ENCODE measurements at regions not wholly inside any gene's neighbourhood (a gene's known extent, or its start where the extent isn't known, plus 50 kb on each side); places are given as distances from the start of the nearest gene placed in this dataset.

GRCh38 chr10:61181832-61182231 is 237.8 kb upstream of the RHOBTB1 start:
- Histone ChIP-seq H3K4me2 (replicated peaks; ENCODE audit: extremely low read depth, low read length, poor library complexity, severe bottlenecking) (no peak overlapping the region), H3K27me3 (ENCODE audit: control insufficient read depth in 2 of 2, insufficient read depth in 2 of 2, low read length in 2 of 2) (no peaks in the 10 kb centered on the region), H4K20me1 (ENCODE audit: insufficient read depth, low read length) (no peaks in the 10 kb centered on the region), H3K4me1 (ENCODE audit: control insufficient read depth in 1 of 2, insufficient read depth in 2 of 2, low read length in 2 of 2) (no peaks in the 10 kb centered on the region), H3K4me3 (replicated peaks in 1 of 3; ENCODE audit: low read depth in 2 of 3, low read length in 3 of 3) (no peak overlapping the region), H3K9me3 (replicated peaks in 1 of 2; ENCODE audit: control insufficient read depth in 1 of 2, insufficient read depth in 1 of 2, low read length in 2 of 2) (no peaks in the 10 kb centered on the region), H3K9ac (ENCODE audit: insufficient read depth, low read length, poor library complexity, severe bottlenecking) (no peak overlapping the region), H3K27ac (ENCODE audit: low read depth in 1 of 2, low read length in 2 of 2) (no peak overlapping the region), H3K79me2 (ENCODE audit: insufficient read depth, low read length) (no peaks in the 10 kb centered on the region), H2AFZ (ENCODE audit: insufficient read depth, low read depth, low read length, poor library complexity, severe bottlenecking) (no peak overlapping the region), H3K36me3 (replicated peaks in 1 of 2; ENCODE audit: control insufficient read depth in 1 of 2, insufficient read depth in 2 of 2, low read length in 2 of 2) (no peaks in the 10 kb centered on the region)
- peaks cover 0 to 6% (median 0%) of the 10 kb centered on the region in 7 donors for H3K9me3 Mint-ChIP-seq
- no CpG with 5 or more reads among the region's 3 CpGs for WGBS (ENCODE audit: insufficient coverage)
- H3K4me3 Mint-ChIP-seq: no peak overlapping the region
- H3K27me3 Mint-ChIP-seq (ENCODE audit: low read depth in 3 of 3): peaks cover 0 to 2% (median 0%) of the 10 kb centered on the region in 3 donors
- no peaks in the 10 kb centered on the region for H3K4me1 Mint-ChIP-seq
- TF ChIP-seq CTCF (IDR thresholded peaks at IDR 0.05): no peak
- no peaks in the 10 kb centered on the region for H3K36me3 Mint-ChIP-seq
- intact Hi-C loops (cut with micrococcal nuclease): no loop called here
- H3K27ac Mint-ChIP-seq: no peak overlapping the region
- no peak for DNase-seq

GRCh38 chr10:61179771-61180170 is 235.8 kb upstream of the RHOBTB1 start:
- DNase-seq: no peak
- Histone ChIP-seq H3K36me3 (replicated peaks in 1 of 2; ENCODE audit: control insufficient read depth in 1 of 2, insufficient read depth in 2 of 2, low read length in 2 of 2) (no peaks in the 10 kb centered on the region), H3K27me3 (ENCODE audit: control insufficient read depth in 2 of 2, insufficient read depth in 2 of 2, low read length in 2 of 2) (no peaks in the 10 kb centered on the region), H3K27ac (ENCODE audit: low read depth in 1 of 2, low read length in 2 of 2) (no peak overlapping the region), H3K4me1 (ENCODE audit: control insufficient read depth in 1 of 2, insufficient read depth in 2 of 2, low read length in 2 of 2) (no peaks in the 10 kb centered on the region), H3K9ac (ENCODE audit: insufficient read depth, low read length, poor library complexity, severe bottlenecking) (no peak overlapping the region), H4K20me1 (ENCODE audit: insufficient read depth, low read length) (no peaks in the 10 kb centered on the region), H3K79me2 (ENCODE audit: insufficient read depth, low read length) (no peaks in the 10 kb centered on the region), H2AFZ (ENCODE audit: insufficient read depth, low read depth, low read length, poor library complexity, severe bottlenecking) (no peak overlapping the region), H3K4me3 (replicated peaks in 1 of 3; ENCODE audit: low read depth in 2 of 3, low read length in 3 of 3) (no peak overlapping the region), H3K9me3 (replicated peaks in 1 of 2; ENCODE audit: control insufficient read depth in 1 of 2, insufficient read depth in 1 of 2, low read length in 2 of 2) (no peaks in the 10 kb centered on the region), H3K4me2 (replicated peaks; ENCODE audit: extremely low read depth, low read length, poor library complexity, severe bottlenecking) (no peak overlapping the region)
- H3K4me1 Mint-ChIP-seq: no peaks in the 10 kb centered on the region
- H3K4me3 Mint-ChIP-seq: no peak overlapping the region
- H3K27ac Mint-ChIP-seq: no peak overlapping the region
- intact Hi-C loops (cut with micrococcal nuclease): no loop called here
- H3K36me3 Mint-ChIP-seq: no peaks in the 10 kb centered on the region
- H3K9me3 Mint-ChIP-seq: peaks cover 0 to 8% (median 0%) of the 10 kb centered on the region in 7 donors
- TF ChIP-seq CTCF (IDR thresholded peaks at IDR 0.05): no peak
- peaks cover 0 to 2% (median 0%) of the 10 kb centered on the region in 3 donors for H3K27me3 Mint-ChIP-seq (ENCODE audit: low read depth in 3 of 3)
- WGBS (ENCODE audit: insufficient coverage): 60% methylated on average over 1 of the region's 3 CpGs

Data from CD14-positive monocyte (primary cell).